Keratinocyte (primary cell): ENCODE measurements at regions not wholly inside any gene's neighbourhood (a gene's known extent, or its start where the extent isn't known, plus 50 kb on each side); places are given as distances from the start of the nearest gene placed in this dataset.

Source experiments
- DNase-seq: peaks from one replicate; pipeline ENCODE4 v3.0.0-alpha.2; 2011; ENCODE audit warnings: low read depth, missing footprints, low spot score
- FAIRE-seq: peaks from 2 replicates; lab custom pipeline; 2011; peaks lifted over from hg19 to GRCh38; lab: Jason Lieb, UNC
- H2AFZ ChIP-seq: 2 replicates; pipeline ENCODE4 v1.6.0; 2012; ENCODE audit warnings: low read length, control low read depth, inconsistent platforms; ENCODE audit not compliant: control insufficient read depth
- H3K27ac ChIP-seq: 2 replicates; pipeline ENCODE4 v1.5.1; 2011; ENCODE audit warnings: low read length; ENCODE audit not compliant: control insufficient read depth, insufficient read depth
- H3K27me3 ChIP-seq: 3 replicates; pipeline ENCODE4 v1.6.0; 2011; ENCODE audit warnings: low read length; ENCODE audit not compliant: control insufficient read depth, insufficient read depth; ENCODE audit errors: extremely low read depth
- H3K36me3 ChIP-seq, 2 experiments: 2 replicates in 1 of 2; 3 replicates in 1 of 2; pipeline ENCODE4 v1.5.1; 2011; ENCODE audit warnings: low read length in 2 of 2, mild to moderate bottlenecking in 1 of 2; ENCODE audit not compliant: control insufficient read depth in 2 of 2, insufficient read depth in 2 of 2; ENCODE audit errors: extremely low read depth in 1 of 2
- H3K4me1 ChIP-seq: 3 replicates; pipeline ENCODE4 v1.5.1; 2011; ENCODE audit warnings: low read length; ENCODE audit not compliant: control insufficient read depth, insufficient read depth; ENCODE audit errors: extremely low read depth
- H3K4me2 ChIP-seq: 3 replicates; pipeline ENCODE4 v1.6.0; 2011; ENCODE audit warnings: low read depth, low read length; ENCODE audit not compliant: control insufficient read depth, insufficient read depth; ENCODE audit errors: extremely low read depth
- H3K4me3 ChIP-seq, 3 experiments: fragments of 200-600 bp in 1 of 3; sonication (generic) in 1 of 3; 2 replicates in 2 of 3; 3 replicates in 1 of 3; pipeline ENCODE4 v1.5.1; 2011 to 2016; ENCODE audit warnings: low read length in 3 of 3, mild to moderate bottlenecking in 3 of 3, control low read depth in 2 of 3, inconsistent platforms in 1 of 3, low read depth in 1 of 3, mixed read lengths in 1 of 3, mixed run types in 1 of 3, moderate library complexity in 1 of 3; ENCODE audit not compliant: control insufficient read depth in 2 of 3, insufficient read depth in 2 of 3; ENCODE audit errors: extremely low read depth in 1 of 3
- H3K79me2 ChIP-seq: 2 replicates; pipeline ENCODE4 v1.6.0; 2012; ENCODE audit warnings: low read length; ENCODE audit not compliant: control insufficient read depth, insufficient read depth
- H3K9ac ChIP-seq: 3 replicates; pipeline ENCODE4 v1.6.0; 2011; ENCODE audit warnings: low read length; ENCODE audit not compliant: control insufficient read depth, insufficient read depth; ENCODE audit errors: extremely low read depth
- H3K9me1 ChIP-seq: 3 replicates; pipeline ENCODE4 v1.6.0; 2011; ENCODE audit warnings: low read length; ENCODE audit not compliant: control insufficient read depth, insufficient read depth; ENCODE audit errors: extremely low read depth
- H3K9me3 ChIP-seq: 2 replicates; pipeline ENCODE4 v1.5.1; 2012; ENCODE audit warnings: low read depth, low read length; ENCODE audit not compliant: control insufficient read depth
- H4K20me1 ChIP-seq: 3 replicates; pipeline ENCODE4 v1.6.0; 2011; ENCODE audit warnings: low read length; ENCODE audit not compliant: control insufficient read depth, insufficient read depth; ENCODE audit errors: extremely low read depth
- EZH2 ChIP-seq: IDR thresholded peaks from one replicate; pipeline ENCODE4 v1.6.1; 2012; ENCODE audit warnings: inconsistent platforms, mild to moderate bottlenecking, low read length, moderate library complexity
- dilution Hi-C: fragments of 300-500 bp; cut with MboI; formaldehyde crosslinking; loops from one replicate; pipeline ENCODE4 v1.7.0; 2020; ENCODE audit warnings: low sequenced_read_pairs; ENCODE audit not compliant: extremely low pct_ligation_motif_present
- TF ChIP-seq, protein P1 (sequence below), 3 experiments: IDR thresholded peaks in 1 of 3; conservative IDR thresholded peaks in 1 of 3; optimal IDR thresholded peaks in 1 of 3; 2 replicates in 2 of 3; 3 replicates in 1 of 3; pipeline versions ENCODE3 to v1.5.1; 2011; ENCODE audit warnings: low read length in 3 of 3, mild to moderate bottlenecking in 3 of 3, moderate library complexity in 2 of 3, control low read depth in 1 of 3, inconsistent platforms in 1 of 3; ENCODE audit not compliant: insufficient read depth in 2 of 3; ENCODE audit errors: extremely low read depth in 1 of 3

DNA sequence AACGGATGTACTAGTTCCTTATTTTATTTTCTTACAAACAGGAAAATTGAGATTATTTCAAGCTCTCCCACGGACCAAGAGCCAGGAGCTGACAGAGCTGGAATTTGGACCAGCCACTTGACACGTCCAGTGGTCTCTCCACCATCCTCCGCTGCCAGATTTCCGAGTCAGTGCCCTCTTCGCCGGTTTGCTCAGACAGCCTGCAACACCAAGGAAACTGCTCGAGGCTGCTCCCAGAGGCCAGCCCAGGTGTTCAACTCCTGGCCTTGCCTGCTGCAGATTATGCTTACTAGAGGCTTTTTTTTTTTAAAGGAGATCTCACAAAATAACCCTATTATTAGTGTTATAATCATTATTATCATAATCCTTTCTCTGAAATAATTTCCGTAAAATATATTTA lies 779.8 kb downstream of the RNF144A start:
- Histone ChIP-seq H4K20me1 (no peaks in the 10 kb centered on the region), H3K4me3 (no peak overlapping the region), H3K9me3 (no peaks in the 10 kb centered on the region), H3K9me1 (no peaks in the 10 kb centered on the region), H3K4me1 (peaks cover 13% of the 10 kb centered on the region), H3K36me3 (no peaks in the 10 kb centered on the region), H3K27me3 (no peaks in the 10 kb centered on the region), H3K4me2 (no peak overlapping the region), H3K27ac (no peak overlapping the region), H3K9ac (no peak overlapping the region), H3K79me2 (no peaks in the 10 kb centered on the region), H2AFZ (no peak overlapping the region)
- no peak for TF ChIP-seq EZH2
- TF ChIP-seq, protein P1, sequence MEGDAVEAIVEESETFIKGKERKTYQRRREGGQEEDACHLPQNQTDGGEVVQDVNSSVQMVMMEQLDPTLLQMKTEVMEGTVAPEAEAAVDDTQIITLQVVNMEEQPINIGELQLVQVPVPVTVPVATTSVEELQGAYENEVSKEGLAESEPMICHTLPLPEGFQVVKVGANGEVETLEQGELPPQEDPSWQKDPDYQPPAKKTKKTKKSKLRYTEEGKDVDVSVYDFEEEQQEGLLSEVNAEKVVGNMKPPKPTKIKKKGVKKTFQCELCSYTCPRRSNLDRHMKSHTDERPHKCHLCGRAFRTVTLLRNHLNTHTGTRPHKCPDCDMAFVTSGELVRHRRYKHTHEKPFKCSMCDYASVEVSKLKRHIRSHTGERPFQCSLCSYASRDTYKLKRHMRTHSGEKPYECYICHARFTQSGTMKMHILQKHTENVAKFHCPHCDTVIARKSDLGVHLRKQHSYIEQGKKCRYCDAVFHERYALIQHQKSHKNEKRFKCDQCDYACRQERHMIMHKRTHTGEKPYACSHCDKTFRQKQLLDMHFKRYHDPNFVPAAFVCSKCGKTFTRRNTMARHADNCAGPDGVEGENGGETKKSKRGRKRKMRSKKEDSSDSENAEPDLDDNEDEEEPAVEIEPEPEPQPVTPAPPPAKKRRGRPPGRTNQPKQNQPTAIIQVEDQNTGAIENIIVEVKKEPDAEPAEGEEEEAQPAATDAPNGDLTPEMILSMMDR (optimal IDR thresholded peaks at IDR 0.05 in 1 of 3, IDR thresholded peaks at IDR 0.05 in 1 of 3, conservative IDR thresholded peaks at IDR 0.05 in 1 of 3; ENCODE audit: extremely low read depth in 1 of 3, insufficient read depth in 2 of 3, low read length in 3 of 3), result no peak
- no peak for FAIRE-seq
- dilution Hi-C loops, result no loop called here
- DNase-seq, result no peak

DNA sequence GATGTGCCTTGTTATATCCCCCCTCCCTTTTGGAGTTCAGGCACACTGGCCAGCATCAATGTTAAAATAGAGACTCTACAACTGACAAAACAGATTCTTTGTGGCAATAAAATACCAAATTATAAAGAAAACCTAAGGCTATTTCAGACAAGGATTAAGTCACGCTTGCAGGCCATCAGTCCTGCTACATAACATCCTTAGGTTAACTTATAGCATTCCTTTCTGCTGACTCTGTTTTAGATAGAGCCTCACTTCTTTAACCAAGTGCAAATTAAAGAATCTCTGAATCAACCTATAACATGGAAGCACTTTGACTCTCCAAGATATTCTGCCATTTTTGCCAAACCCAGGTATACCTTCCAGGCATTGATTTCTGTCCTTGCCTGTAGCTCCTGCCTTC lies 784.6 kb downstream of the RNF144A start:
- Histone ChIP-seq H4K20me1 (no peaks in the 10 kb centered on the region), H3K4me1 (peaks cover 20% of the 10 kb centered on the region), H3K9ac (no peak overlapping the region), H3K9me3 (no peaks in the 10 kb centered on the region), H3K79me2 (no peaks in the 10 kb centered on the region), H3K27ac (no peak overlapping the region), H3K36me3 (no peaks in the 10 kb centered on the region), H3K9me1 (no peaks in the 10 kb centered on the region), H3K4me3 (no peak overlapping the region), H3K4me2 (no peak overlapping the region), H3K27me3 (no peaks in the 10 kb centered on the region), H2AFZ (no peak overlapping the region)
- peak; percentile 84 for FAIRE-seq
- TF ChIP-seq EZH2, result no peak
- TF ChIP-seq, protein P1 (optimal IDR thresholded peaks at IDR 0.05 in 1 of 3, IDR thresholded peaks at IDR 0.05 in 1 of 3, conservative IDR thresholded peaks at IDR 0.05 in 1 of 3; ENCODE audit: extremely low read depth in 1 of 3, insufficient read depth in 2 of 3, low read length in 3 of 3), result no peak
- DNase-seq, result no peak
- dilution Hi-C loops, result no loop called here
